OCI-M1 (cell line): ENCODE measurements at regions not wholly inside any gene's neighbourhood (a gene's known extent, or its start where the extent isn't known, plus 50 kb on each side); places are given as distances from the start of the nearest gene placed in this dataset.

Experiments used
- DNase-seq: peaks from one replicate; lab custom pipeline; 2025; lab: John Stamatoyannopoulos, UW

DNA sequence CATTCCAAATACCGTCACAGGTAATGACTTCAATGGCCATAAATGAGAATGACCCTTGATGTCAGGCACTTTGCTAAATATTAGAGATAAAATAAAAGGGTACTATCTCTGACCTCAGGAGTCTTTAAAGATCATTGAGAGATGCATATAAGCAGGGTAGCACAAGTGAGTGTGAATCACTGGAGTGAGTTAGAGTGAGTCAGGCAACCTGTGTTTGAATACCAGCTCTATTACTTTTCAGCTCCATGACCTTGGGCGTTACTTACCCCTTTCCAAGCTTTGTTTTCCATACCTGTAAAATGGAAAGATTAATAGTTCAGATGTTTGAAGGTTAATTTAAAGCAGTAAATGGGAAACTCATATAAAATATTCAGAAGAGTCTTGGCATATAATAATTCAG is 1058.0 kb upstream of the ADGRL4 start:
- no peak for DNase-seq

DNA sequence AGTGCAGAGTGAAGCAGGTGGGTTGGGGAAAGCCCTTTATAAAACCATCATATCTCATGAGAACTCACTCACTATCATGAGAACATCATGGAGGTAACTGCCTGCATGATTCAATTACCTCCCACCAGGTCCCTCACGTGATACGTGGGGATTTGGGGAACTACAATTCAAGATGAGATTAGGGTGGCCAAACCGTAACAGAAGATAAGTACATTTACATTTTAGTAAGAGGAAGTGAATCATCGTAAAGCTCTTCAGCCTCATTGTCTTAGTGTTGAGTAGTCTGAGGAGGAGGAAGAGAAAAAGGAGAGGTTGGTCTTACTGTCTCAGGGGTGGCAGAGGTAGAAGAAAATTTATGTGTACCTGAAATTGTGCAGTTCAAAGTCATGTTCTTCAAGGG is 1053.4 kb upstream of the ADGRL4 start:
- peak; percentile 94 for DNase-seq

DNA sequence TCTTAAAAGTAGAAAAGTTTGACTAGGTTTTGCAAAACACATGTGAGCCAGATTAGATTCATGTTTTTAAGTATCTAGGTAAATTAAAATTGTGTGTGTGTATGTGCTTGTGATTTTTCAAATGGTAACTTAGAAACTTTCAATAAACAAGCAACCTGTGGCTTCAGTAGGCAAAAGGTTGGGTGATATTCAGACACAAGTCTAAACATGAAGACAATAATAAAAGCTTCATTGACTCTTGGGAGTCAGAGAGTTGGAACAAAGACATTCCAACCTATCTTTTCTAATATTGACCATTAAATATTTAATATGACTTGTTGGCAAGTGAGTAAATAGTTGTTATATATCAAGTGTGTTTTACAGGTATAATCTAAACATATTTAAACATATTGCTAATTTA is 1049.6 kb upstream of the ADGRL4 start:
- DNase-seq, result no peak

DNA sequence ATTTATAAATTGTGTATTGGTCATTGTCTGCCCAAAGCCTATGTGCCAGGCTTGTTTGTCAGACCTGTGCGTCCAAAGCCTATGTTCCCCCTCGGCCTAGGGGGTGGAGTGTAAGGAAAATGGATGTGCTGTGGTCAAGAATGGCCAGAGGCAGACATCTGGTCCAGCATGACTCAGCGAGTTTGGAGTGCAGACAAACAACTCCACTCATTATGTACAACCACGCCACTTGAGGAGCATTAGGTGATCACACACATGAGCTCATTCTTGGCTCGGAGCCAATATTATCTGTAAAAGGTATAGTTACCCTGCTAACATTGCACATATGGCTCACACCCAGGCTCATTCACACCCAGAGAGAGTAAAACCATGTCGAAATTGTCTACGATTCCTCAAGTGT is 1047.6 kb upstream of the ADGRL4 start:
- peak; percentile 17 for DNase-seq

DNA sequence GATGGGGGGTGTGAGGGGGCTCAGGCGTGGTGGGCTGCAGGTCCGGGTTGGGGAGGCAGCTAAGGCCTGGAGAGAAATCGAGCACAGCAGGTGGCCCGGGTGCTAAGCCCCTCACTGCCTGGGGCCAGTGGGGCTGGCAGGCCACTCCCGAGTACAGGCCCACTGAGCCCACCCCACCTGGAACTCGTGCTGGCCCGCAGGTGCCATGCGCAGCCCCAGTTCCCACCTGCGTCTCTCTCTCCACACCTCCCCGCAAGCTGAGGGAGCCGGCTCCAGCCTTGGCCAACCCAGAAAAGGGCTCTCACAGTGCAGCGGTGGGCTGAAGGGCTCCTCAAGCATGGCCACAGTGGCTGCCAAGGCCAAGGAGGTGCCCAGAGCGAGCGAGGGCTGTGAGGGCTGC is 1047.1 kb upstream of the ADGRL4 start:
- DNase-seq, result no peak

DNA sequence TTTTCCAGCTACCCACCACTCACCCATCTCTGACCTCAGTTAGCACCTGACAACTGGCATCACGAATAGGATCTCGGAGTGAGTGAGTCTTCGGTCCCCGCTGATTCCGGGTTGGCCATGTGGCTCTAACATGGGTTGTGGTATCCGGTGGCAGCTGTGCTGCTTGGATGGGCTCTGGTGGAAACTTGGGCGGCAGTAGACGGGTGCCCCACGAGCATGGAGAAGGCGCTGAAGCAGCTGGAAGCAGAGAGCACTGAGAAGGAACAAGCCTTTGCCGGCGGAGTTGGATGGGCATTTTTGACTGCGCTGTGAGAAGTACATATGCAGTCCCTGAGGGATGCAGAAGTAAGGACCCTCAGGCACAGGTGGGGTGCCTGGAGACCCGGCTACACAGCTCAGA is 1044.0 kb upstream of the ADGRL4 start:
- DNase-seq, result no peak

DNA sequence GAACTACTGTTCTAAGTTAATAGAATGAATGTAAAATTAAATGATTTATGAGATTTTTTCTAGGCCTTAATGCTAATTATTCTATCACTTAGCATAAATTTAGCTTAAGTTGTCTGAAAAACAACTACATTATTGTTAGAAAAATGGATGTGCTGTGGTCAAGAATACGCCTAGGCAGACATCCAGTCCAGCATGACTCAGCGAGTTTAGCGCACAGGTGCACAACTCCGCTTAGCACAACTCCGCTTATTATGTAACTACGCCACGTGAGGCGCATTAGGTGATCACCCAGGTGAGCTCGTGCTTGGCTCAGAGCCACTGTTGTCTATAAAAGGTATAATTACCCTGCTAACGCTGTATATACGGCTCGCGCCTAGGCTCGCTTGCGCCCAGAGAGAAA is 1043.6 kb upstream of the ADGRL4 start:
- no peak for DNase-seq

DNA sequence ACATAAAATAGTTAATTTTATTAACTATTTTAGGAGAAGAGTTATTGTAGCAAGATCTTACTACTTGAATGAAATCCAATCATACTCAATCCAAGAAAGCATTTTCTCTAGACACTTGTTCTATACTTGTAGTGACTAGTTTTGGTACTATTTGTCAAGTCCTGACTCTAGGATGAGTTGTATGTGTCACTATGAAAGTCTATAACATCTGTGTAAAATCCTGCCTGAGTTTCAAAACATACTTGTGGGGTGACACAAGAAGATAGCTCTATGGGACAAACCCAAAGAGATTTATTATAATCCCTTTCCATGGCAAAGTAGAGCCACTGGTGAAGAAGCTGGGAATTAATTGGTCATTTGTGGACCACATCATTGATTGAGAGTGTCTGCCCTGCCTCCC is 1042.2 kb upstream of the ADGRL4 start:
- DNase-seq, result no peak

DNA sequence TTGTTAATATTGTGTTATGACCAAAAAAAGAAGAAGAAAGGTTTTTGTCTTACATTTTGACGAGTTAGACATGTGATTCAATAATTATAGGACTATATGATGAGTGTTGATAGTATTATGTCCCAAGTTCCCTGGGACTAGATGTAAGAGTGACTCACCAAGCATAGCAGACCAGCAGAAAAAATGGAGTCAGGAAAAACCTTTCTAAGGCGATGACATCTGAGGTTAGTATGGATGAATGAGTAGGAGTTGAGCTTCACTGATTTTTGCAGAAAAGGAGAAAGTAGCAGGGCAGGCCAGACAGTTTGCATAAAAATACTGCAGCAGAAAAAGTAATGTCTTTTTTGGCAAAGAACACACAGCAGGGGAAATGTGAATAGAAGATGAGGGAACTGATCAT is 1041.3 kb upstream of the ADGRL4 start:
- DNase-seq, result no peak

DNA sequence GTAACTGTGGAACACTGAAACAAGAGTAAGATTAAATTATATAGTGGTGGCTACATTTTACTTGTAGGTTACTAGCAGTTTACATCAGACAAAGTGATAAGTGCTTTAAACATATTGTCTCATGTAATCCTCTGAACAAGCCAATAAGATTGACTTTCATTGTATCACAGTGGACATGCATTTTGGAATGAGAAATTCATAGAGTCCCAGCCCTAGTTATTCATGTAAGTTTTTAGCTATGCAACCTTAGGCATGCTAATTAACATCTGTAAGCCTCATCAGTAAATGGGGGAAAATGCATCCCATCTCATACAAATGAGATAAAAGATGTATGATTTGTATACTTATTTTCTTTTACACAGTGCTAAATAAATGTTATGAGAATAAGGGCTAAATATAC is 1038.1 kb upstream of the ADGRL4 start:
- DNase-seq, result peak; percentile 17

DNA sequence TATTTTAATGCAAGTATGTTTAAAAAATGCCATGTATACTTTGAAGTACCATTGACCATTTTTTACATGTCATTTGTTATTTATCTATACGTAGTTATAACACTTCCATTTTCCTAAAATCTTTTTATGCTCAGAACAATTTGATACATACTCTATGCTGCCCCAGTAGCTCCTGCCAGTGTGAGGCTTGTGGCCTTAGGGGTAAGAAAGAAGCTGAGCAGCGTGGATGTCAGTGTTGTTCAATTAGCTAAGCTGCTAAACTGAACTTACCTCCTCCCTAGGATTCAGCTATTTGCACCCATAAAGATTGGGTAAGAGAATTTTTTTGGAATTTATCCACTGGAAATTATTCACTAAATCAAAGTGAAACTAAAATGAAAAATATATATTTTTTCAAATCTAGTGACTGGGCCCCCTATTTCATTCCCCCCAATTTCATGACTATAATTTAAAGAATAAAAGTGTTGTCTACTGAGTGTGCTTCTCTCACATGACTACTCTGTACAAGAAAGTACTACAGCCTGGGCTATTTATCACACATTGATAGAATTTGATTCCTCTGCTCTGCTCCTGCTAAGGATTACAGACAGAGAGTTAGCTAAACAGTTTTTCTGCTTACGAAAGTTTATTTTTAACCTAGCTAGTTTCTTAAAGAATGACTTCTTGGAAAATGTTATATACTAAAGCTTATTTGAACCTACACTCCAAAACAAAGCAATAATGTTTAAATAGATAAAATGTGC is 1030.3 kb upstream of the ADGRL4 start:
- peak; percentile 29 for DNase-seq

DNA sequence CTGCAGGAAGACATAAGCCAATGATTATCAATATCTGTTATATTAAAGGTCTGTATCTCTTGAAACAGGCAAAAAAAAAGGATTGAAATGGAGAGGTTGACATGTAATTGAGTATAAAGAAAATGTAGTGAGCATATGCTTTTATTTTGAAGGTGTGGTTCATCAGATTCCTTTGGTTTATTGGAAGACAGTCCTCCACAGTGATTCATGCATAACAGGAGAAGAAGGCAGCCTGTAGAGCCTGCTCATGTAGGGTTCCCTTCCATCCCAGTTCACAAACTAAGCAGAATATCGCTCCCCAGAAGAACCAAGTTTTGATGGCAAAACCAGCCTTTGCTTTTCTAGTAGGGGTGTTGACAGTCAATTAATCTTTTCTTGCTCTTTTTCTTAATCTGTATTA is 1016.8 kb upstream of the ADGRL4 start:
- DNase-seq, result no peak

DNA sequence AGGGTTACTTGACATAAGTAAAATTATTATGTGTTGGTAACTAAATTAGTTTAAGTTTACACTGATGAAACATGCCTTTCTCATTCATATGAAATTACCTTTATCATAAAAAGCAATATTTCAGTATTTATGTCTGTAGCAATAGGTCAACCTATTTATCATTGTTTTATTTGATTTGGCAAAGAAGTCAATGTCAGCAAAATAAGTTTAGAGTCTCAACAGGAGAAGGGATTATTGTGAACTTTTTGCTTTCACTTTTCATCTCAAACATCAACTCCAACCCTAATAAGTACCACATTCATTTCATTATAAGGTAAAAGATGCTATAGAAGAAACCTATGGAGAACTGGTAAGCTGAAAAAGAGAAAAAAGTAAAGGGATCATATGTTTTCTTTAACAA is 1015.4 kb upstream of the ADGRL4 start:
- DNase-seq, result peak; percentile 38

DNA sequence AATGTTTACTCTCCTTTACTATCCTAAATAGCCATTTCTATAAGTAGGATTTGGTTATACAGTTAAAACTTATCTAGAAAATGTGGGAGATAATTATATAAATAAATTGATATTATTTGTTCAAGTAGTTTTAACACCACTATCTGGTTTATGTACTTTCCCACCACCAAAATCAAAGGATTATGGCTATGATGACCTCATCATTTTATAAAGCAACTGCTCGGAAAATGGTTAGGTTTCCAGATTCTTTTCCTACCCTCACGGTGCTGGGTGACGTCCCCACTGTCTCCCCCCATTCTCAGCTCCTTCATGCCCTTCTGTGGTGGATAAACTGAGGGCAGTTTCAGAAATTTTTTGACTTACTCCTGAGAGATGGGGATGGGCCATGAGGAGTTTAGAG is 1011.8 kb upstream of the ADGRL4 start:
- no peak for DNase-seq

DNA sequence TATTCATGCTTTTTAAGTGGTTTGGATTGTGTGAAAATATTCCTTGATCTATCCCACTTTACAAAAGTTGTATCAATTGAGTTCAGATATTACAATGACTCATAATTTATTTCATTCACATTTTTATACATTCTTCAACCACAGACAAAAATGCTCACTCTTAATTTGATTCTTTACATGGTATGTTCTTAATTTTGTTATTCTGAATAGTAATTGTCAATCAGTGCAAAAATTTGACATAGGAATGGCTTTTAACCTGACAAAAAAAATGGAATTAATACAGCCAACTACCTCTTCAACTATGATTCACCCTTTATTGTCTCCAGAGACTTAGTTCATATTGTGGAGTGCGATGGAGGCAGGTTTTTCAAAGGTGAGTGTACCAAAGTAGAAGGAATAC is 1002.4 kb upstream of the ADGRL4 start:
- DNase-seq, result no peak

DNA sequence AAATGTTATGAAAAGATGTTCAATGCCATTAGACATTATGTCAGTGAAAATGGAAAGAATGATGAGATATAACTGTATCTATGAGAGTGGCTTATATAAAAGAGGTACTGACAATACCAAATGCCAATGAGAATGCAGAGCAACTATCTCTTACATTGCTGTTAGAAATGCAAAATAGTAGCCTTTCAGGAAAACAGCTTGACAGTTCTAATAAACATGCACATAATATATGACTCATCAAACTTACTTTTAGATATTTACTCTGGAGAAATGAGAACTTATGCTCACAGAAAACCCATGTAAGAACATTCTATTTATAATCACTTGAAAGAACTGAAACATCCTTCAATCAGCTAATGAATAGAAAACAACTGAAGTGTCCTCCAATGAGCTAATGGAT is 996.7 kb upstream of the ADGRL4 start:
- no peak for DNase-seq

DNA sequence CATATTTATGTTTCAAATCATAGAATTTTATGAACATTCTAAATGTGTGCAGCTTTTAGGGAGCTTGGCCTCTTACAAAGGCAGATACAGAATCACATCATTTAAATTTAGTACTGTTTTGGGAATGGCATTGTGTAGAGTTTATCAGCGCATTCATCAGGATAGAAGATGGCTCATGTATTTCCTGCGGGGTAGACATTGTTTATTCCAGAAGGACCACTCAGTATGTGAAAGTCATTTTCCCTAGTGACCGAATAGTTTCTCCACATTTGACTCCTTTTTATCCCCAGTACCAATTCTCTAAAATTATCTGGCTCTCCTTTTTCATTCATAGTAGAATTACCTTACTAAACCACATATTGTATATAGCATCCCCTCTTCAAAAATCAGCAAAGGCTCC is 981.9 kb upstream of the ADGRL4 start:
- no peak for DNase-seq

DNA sequence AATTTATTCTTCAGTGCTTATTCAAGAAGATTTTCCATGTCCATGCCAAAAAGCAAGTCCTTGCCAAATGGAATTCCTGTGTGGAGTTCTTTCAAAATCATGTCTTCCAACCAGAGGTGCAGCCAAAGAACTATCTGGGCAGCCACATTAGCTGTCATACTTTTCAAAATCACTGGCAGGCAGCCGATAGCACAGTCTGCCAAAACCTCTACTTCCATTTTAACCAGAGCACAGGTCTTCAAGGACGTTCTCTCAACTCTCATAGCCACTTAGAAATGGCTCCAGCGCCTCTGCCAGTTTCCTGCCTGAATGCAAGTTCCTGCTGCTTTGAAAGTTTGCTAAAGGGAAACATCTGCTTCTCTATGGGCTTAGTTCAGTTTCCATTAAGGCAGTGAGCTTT is 975.7 kb upstream of the ADGRL4 start:
- DNase-seq, result peak; percentile 53

DNA sequence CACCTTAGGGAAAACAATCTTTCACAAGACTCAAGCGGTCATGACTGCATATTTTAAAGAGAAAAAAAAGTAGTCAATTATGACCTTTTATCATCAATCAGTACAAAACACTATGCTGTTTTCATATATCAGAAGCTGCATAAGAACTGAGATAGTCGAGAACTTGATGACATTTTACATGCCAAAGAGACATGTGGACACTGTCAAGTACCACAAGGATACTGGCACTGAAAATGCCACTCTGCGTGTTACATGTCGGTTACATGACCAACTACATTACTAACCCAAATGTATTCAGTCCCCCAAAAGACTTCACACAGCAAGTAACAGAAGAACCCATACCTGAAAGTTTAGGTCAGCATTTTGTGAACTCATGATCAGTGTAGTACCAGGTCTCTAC is 975.0 kb upstream of the ADGRL4 start:
- no peak for DNase-seq

DNA sequence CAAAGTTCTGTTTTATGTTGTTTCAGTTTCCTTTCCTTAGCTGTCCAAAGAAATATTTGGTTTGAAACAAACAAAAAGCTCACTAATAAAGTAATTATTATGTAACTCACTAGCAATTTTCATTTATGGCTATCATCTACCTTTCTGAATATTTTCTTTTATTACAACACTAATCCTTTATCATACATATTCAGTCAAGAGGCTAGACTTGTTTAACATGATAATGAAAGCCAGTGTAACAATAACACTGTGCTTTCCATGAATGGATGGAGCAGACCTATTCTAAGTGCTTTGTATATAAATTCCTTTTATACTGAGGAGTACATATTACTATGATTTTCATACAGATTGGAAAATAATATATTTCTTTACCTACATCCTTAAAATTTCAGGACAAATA is 972.8 kb upstream of the ADGRL4 start:
- peak; percentile 45 for DNase-seq

DNA sequence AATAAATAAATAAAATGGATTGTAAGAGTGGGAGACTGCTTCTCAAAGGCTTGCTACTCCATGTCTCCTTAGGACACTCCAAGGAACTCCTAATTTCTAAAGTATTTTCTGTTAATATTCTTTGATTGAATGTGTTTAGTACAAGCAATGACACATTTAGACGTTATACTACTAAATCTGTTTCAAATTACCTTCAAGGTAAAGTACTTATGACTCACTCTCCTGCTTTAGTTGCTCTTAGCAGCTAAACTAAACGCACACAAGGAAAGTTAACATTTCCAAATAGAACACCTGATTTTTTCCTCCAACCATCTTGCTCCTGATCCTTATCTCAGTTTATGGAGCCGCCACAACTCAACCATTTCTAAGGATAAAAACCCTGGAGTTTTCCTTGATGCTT is 969.8 kb upstream of the ADGRL4 start:
- no peak for DNase-seq

DNA sequence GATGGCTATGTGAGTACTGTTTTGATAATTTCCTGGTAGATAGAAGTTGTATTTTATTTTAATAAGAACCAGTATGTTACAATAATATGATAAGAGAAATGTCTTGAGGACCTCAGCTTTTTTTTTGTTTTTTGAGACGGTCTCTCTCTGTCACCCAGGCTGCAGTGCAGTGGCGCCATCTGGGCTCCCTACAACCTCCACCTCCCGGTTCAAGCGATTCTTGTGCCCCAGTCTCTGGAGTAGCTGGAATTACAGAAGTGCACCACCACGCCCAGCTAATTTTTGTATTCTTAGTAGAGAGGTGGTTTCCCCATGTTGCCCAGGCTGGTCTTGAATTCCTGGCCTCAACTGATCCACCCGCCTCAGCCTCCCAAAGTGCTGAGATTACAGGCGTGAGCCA is 968.1 kb upstream of the ADGRL4 start:
- no peak for DNase-seq

DNA sequence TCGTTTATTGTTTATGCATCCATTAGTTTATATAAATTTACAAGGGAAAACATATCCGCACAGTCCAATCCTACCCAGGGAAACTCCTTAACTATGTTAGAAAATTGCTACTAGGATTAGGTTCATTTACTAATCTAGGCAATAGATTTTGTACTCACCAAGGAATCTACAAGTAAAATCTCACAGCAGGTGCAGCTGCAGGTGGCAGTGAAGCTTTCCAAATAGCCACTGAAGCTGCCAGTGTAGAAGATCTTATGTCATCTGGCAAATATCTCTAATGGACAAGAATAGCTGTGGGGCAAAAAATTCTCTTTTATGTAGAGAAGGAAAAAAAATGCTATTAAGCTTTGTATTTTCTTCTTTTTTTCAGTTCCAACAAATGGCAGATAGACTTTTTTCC is 963.4 kb upstream of the ADGRL4 start:
- no peak for DNase-seq

DNA sequence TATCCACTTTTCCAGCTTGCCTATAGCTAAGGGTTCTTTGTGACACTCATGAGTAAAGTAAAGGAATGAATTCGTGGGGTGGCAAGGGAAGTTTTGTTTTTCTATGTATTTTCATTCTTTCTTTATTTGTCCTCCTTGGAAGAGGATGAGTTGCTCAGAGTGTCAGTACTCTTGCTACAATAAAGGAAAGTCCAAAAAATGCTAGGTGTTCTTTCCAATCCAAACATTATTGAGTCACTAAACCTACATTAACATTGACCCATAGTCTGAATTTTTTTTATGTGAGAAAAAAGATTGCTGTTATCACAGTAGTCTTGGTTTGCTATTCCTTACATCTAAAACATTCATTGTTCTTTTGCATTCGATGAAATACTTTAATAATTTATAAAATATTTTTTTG is 959.9 kb upstream of the ADGRL4 start:
- no peak for DNase-seq

DNA sequence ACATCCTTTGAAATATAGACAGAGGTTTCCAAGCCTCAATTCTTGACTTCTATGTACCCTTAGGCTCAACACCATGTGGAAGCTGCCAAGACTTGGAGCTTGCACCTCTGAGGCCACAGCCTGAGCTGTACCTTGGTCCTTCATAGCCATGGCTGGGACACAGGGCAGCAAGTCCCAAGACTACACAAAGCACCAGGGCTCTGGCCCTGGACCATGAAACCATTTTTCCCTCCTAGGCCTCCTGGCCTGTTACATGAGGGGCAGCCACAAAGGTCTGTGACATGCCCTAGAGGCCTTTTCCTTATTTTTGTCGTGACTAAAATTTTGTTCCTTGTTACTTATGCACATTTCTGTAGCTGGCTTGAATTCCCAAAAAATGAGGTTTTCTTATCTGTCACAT is 953.1 kb upstream of the ADGRL4 start:
- no peak for DNase-seq
